Stimulated activated CD4-positive, alpha-beta T cell treated with anti-CD3 and anti-CD28 coated beads, Interleukin-12 subunit alpha, Interleukin-12 subunit beta, amount 100 ng/mL, for 4 hours (primary cell): ENCODE measurements at regions not wholly inside any gene's neighbourhood (a gene's known extent, or its start where the extent isn't known, plus 50 kb on each side); places are given as distances from the start of the nearest gene placed in this dataset.

Experiments used
- DNase-seq: peaks from one replicate; pipeline ENCODE4 v3.0.0-alpha.2; 2020

- DNase-seq: no peak
Measured at GRCh38 chr4:157443537-157443936, 223.0 kb downstream of the GRIA2 start.

- no peak for DNase-seq
Measured at GRCh38 chr4:157425897-157426296, 205.4 kb downstream of the GRIA2 start.

- DNase-seq: no peak
Measured at GRCh38 chr4:157423526-157424020, 203.0 kb downstream of the GRIA2 start.

GRCh38 chr4:157421365-157421764 lies 200.8 kb downstream of the GRIA2 start:
- no peak for DNase-seq
